NCI-H2081 (cell line): ENCODE measurements at regions not wholly inside any gene's neighbourhood (a gene's known extent, or its start where the extent isn't known, plus 50 kb on each side); places are given as distances from the start of the nearest gene placed in this dataset.
A peak's percentile ranks its signal among the peaks of the same experiment; 100 is the strongest.

ENCODE experiments used
- DNase-seq, 2 experiments: peaks; one replicate each; lab custom pipeline; 2025; lab: John Stamatoyannopoulos, UW

DNA sequence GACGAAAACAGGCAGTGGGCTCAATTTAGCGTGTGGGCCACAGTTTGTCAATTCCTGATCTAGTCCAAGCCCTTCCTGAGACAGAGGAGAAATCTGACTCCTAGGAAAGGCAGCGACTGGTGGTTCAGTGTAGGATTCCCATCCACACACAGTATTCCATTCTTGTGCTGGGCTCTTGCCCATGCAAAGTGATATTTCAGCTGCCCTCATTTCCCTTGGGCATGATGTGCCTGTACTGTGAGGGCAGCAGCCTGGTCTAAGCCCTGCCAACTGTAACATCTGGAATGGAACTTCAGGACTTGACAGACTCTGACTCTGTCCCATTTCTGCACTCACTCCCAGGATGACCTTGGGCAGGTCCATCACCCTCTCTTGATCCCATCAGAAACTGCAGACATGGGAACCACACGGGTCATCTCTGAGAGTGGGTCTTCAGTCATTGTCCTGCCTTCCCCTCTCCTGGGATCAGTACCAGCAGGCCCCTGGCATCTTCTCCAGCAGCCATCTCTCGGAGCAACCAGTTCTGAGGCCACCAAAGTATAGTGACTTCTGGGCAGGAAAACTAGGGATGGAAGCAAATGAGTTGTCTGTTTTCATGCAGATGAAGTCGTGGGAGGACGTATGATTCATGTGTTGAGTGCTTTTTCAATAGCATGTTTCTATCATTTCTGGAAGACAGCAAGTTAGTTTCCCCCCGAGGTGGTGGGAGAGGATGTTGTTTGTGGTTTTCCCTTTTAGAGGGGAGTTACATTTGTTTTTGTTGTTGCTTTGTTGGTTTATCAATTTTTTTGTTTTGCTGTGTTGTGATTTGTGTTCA lies 54.2 kb upstream of the BCL2L14 start:
- no peak for DNase-seq

DNA sequence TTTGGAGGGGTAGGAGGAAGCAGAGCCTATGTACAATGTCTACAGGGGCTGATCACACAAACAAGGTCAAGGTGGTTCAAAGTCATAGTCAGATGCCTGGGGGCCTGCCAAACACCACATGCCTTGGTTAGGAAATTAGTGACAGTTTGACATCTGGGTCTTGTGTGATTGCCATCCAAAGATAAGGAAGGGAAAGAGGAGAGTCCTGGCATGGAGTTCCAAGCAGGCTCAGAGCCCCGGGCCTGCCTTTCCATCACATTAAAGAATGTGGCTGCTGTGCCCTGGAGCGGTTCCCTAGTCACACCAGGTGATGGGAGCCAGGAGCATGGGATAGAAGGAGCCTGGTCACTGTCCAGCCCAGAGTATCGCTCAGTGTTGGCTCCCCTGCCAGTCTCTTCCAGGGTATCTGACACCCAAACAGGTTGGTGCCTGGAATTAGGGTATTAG lies 53.6 kb upstream of the BCL2L14 start:
- no peak for DNase-seq

DNA sequence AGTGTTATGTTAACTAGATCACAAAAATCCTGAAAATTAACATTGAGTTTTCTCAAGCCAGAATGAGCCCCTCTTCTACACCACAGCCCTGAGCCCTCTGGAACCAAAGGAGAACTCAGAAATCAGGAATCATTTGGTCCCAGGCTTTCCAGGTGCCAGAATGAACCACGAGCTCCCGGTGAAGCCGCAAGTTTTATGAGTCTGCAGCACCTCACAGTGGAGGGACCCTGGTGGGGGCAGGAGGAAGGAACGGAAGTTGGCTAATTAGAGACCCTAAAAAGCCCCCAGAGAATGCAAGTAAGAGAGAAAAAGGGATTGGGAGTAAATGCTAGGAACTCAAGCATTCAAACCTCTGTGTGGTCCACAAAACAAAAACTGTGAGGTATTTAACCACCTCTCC lies 52.9 kb upstream of the BCL2L14 start:
- peak in 1 of 2 experiments; percentile 21 for DNase-seq

DNA sequence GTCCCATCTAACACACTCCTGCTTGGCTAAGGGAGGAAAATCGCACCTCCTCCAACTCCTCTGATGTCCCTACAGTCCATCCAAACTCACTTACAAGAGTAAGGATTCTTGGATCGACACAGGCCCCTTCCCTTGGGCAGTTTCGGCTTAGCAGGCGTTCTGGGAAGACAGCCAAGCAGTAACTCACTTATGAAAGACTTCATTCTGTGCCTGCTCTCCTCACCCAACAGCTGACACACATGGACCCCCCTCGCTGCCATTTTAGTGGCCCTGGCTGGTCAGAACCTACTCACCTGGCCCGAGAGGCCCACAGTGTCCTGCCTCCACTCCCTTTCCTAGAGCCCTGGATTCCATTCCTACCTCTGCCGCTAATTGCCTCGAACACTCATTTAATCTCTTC lies 52.3 kb upstream of the BCL2L14 start:
- DNase-seq: no peak

DNA sequence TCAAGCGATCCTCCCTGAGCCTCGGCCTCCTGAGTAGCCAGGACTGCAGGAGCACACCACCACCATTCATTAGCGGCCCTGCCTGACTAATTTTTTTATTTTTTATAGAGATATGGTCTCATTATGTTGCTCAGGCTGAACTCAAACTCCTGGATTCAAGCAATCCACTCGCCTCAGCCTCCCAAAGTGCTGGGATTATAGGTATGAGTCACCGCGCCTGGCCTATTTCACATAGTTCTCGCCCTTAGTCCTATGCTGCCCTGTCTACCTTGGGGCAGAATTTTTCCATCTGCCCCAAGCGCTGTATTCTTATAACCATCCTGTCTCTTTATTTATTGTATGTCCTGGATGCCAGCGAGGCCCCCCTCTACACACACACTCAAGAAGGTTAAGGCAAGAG lies 50.9 kb upstream of the BCL2L14 start:
- no peak for DNase-seq

DNA sequence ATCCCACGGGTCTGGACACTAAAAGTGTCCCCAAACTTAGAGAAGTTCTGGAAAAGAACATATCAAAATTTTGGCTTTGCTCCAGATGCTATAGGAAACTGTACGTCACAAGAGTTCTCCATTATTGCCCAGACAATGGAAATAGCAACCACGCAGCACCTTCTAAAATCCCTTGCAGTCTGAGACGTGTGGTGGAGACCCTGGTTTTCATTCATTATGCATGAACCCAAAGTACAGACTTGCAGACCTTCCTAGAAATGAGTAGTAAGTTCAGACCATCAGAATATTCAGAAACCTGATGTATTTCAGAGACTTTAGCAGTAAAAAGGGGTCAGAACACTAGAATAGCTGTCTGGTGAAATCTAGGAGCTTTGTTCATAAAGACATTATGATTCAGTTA lies 50.0 kb upstream of the BCL2L14 start:
- no peak for DNase-seq
